NCI-H187 (cell line): ENCODE measurements at regions not wholly inside any gene's neighbourhood (a gene's known extent, or its start where the extent isn't known, plus 50 kb on each side); places are given as distances from the start of the nearest gene placed in this dataset.
A peak's percentile ranks its signal among the peaks of the same experiment; 100 is the strongest.

ENCODE experiments used
- DNase-seq, 2 experiments: peaks; one replicate each; lab custom pipeline; 2025; lab: John Stamatoyannopoulos, UW

GRCh38 chr17:34825884-34826283 is 135.4 kb downstream of the CCT6B start:
- DNase-seq, result no peak

DNA sequence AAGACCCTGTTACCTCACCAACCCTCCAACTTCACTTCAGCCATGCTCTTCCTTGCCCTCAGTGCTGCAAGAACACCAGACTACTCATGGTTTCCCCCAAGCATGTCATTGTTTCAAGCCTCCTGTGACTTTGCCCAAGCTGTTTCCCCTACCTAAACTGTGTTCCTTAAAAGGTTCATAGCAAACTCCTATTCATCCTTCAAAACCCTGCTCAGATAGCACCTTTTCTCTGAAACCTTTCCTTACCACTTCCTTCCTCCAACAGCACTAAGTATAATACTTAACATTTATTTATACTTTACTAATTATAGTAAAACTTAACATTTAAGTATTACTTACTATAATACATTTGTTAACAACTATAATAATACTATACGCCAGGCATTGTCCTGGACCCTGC is 136.2 kb downstream of the CCT6B start:
- DNase-seq, result no peak

- no peak for DNase-seq
These were observed 138.2 kb downstream of the CCT6B start for GRCh38 chr17:34823023-34823422.

- DNase-seq, result no peak
These were observed 139.1 kb downstream of the CCT6B start for GRCh38 chr17:34822007-34822739.

GRCh38 chr17:34820922-34821321 is 140.3 kb downstream of the CCT6B start:
- no peak for DNase-seq

DNA sequence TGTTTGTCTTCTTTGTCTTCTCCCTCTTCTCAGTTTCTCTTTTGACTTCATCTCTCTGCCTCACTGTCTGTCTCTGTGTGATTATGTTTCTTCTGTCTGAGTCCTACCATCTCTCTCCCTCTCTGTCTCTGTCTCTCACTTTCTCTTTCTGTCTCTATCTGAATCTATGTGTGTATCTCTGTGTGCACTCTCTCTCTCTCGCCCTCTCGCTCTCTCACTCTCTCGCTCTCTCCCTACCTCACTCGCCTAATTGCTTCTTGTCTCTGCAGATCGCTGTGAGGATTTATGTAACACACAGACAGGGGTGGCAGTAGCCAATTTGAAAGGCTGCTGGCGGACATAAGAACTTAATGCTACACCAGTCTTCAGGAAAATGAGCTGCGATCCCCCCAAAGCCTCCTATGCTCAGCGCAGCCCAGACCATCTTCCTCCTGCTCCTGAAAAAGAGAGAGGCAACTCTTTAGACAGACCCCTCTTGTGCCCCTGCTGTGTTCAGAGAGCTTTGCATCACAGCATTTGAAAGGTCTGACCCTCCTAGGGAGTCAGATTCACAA is 140.9 kb downstream of the CCT6B start:
- DNase-seq, result no peak

GRCh38 chr17:34817252-34818035 is 143.8 kb downstream of the CCT6B start:
- no peak for DNase-seq

GRCh38 chr17:34816848-34817247 is 144.4 kb downstream of the CCT6B start:
- DNase-seq, result peak; percentile 34 to 64

- no peak for DNase-seq
These were observed 148.0 kb downstream of the CCT6B start for GRCh38 chr17:34813290-34813689.

DNA sequence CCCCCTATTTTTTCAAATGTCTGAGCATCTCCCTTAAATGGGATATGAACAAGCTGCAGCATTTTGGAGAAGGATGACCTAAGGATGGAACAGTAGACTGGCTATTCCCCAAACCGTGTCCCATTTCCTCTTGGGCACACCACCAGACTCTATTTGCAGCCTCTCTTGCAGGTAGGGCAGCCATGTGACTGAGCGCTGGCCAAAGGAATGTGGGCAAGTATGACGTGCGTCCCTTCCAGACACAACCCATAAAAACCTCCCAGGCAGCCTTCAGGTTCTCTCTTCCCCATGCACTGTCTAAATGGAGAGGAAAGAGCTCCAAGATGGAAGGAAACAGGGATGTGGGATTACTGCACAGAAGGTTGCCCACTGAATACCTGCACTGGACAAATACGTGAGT is 149.7 kb downstream of the CCT6B start:
- no peak for DNase-seq

DNA sequence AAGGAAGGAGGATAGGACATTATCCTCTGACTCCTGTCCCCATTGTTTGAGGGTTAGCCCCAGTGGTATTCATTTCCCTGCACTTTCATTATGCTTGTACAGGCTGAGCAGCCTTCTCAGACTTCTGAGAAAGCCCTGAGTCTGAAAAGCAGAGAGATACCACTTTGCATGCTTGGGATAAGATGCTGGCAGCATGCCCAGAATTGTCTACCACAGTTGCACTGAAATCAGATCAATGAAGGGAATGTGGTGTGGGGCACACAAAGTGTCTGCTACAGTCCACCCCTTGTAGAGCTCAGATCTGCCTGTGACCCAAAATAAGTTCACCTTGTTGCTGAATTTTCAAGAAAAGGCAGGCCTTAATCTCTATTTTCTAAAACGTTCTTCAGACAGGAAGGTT is 160.6 kb downstream of the CCT6B start:
- DNase-seq, result no peak

DNA sequence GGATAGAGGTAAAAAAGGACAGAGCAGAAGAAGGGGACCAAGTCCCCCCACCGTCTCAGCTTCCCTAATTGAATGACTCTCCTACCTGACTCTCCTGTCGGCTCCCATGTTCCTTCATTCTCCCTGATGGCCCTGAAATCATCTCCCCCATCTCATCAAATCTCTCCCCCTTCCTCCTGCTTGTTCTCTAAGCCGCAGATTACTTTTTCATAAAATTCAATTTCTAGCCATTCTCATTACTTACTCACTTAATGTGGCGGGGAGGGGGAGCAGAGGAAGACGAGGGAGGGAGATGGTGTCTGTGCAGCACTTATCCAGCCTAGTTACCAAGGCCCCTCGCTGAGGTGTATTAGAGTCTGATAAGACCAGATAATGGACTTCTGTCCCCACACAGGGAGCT is 161.5 kb downstream of the CCT6B start:
- no peak for DNase-seq

- DNase-seq, result peak in 1 of 2 experiments; percentile 30
These were observed 162.7 kb downstream of the CCT6B start for GRCh38 chr17:34798581-34798980.

- DNase-seq, result no peak
These were observed 163.5 kb downstream of the CCT6B start for GRCh38 chr17:34797720-34798119.

- DNase-seq, result no peak
These were observed 167.9 kb downstream of the CCT6B start for GRCh38 chr17:34793231-34793908.

GRCh38 chr17:34788696-34789095 is 172.6 kb downstream of the CCT6B start:
- no peak for DNase-seq

DNA sequence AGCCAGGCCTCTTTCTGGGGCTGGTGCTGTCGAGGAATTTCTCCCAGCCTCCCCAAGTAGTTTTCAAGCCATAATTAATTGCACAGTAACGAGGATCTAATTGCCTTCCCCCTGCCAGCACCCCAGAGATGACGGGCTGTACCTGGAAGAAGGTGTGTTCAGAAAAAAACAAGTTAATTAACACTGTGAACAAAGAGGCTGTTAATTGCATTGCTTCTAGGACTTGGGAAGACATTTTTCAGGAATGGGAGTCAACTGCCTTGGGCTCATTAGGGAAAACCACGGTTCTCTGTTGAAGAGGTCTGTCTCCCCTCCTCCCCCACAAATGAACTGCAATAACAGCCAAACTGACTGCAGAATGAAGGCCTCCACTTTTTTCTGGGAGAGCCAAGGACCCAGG is 176.7 kb downstream of the CCT6B start:
- no peak for DNase-seq

GRCh38 chr17:34782271-34782670 is 179.0 kb downstream of the CCT6B start:
- no peak for DNase-seq

GRCh38 chr17:34781571-34782108 is 179.6 kb downstream of the CCT6B start:
- DNase-seq, result no peak

GRCh38 chr17:34781071-34781470 is 180.2 kb downstream of the CCT6B start:
- no peak for DNase-seq

DNA sequence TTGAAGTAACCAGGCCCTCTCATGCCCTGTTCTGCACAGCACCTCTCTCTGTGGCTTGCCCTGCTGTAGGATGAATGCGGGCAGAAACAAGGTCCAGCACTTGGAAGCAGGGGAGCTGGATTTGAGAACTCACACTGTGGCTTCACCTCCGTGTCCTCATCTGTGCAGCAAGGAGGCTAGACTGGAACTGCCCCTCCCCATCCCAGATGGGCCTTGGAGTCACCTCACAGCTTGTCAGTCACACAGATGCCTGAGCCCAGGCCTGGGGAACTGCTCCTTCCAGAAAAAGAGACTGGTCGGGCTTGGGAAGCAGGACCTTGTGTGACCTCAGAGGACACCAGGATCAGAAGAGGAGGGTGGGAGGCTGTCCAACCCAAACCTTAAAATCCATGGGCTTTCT is 180.8 kb downstream of the CCT6B start:
- DNase-seq, result no peak
